ENCODE measurements at regions not wholly inside any gene's neighbourhood (a gene's known extent, or its start where the extent isn't known, plus 50 kb on each side); places are given as distances from the start of the nearest gene placed in this dataset.

GRCh38 chr14:71232506-71232905 lies 325.2 kb downstream of the PCNX1 start:
- TF ChIP-seq, protein P1, sequence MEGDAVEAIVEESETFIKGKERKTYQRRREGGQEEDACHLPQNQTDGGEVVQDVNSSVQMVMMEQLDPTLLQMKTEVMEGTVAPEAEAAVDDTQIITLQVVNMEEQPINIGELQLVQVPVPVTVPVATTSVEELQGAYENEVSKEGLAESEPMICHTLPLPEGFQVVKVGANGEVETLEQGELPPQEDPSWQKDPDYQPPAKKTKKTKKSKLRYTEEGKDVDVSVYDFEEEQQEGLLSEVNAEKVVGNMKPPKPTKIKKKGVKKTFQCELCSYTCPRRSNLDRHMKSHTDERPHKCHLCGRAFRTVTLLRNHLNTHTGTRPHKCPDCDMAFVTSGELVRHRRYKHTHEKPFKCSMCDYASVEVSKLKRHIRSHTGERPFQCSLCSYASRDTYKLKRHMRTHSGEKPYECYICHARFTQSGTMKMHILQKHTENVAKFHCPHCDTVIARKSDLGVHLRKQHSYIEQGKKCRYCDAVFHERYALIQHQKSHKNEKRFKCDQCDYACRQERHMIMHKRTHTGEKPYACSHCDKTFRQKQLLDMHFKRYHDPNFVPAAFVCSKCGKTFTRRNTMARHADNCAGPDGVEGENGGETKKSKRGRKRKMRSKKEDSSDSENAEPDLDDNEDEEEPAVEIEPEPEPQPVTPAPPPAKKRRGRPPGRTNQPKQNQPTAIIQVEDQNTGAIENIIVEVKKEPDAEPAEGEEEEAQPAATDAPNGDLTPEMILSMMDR (IDR thresholded peaks at IDR 0.05 in 4 of 5, conservative IDR thresholded peaks at IDR 0.05 in 1 of 5), result no peak
- TF ChIP-seq POLR2A (IDR thresholded peaks at IDR 0.05), result no peak

Data from gastrocnemius medialis (tissue), 4 donors.